Testis (tissue), 2 donors: ENCODE measurements at regions not wholly inside any gene's neighbourhood (a gene's known extent, or its start where the extent isn't known, plus 50 kb on each side); places are given as distances from the start of the nearest gene placed in this dataset.

ENCODE experiments used
- DNase-seq: peaks from one replicate; pipeline ENCODE4 v3.0.0-alpha.2; 2019
- H3K27ac ChIP-seq, 2 donors: fragments of 200-600 bp; sonication (generic); one replicate each; pipeline ENCODE4 v1.5.1; 2019
- H3K27me3 ChIP-seq: fragments of 200-600 bp; sonication (generic); one replicate; pipeline ENCODE4 v1.5.1; 2019
- H3K36me3 ChIP-seq: fragments of 200-600 bp; sonication (generic); one replicate; pipeline ENCODE4 v1.5.1; 2017; ENCODE audit warnings: low read depth; ENCODE audit errors: missing control alignments
- H3K4me1 ChIP-seq: fragments of 200-600 bp; sonication (generic); one replicate; pipeline ENCODE4 v1.5.1; 2019
- H3K4me3 ChIP-seq, 2 donors: fragments of 200-600 bp; sonication (generic); one replicate each; pipeline ENCODE4 v1.5.1; 2017 to 2019
- H3K9me3 ChIP-seq: fragments of 200-600 bp; sonication (generic); one replicate; pipeline ENCODE4 v1.5.1; 2017
- POLR2A ChIP-seq: fragments of 450-650 bp; IDR thresholded peaks from one replicate; pipeline ENCODE4 v1.6.1; 2017; ENCODE audit warnings: antibody characterized with exemption, mild to moderate bottlenecking, moderate library complexity
- WGBS, 2 donors: methylation state at CpG; one replicate each; pipeline ENCODE4 v1.1.5; 2018; 5-methylcytosine and 5-hydroxymethylcytosine counted together
- intact Hi-C: fragments of 100-400 bp; cut with DNase I; formaldehyde crosslinking; loops from one replicate; pipeline ENCODE4 v1.15.1; 2023; ENCODE audit warnings: low total_unique reads
- TF ChIP-seq, protein P1 (sequence below), 3 experiments: fragments of 450-650 bp in 2 of 3; fragments of 200-600 bp in 1 of 3; sonication (generic) in 1 of 3; IDR thresholded peaks; one replicate each; pipeline ENCODE4 v1.5.1; 2016 to 2019; ENCODE audit warnings: antibody characterized with exemption in 3 of 3, mild to moderate bottlenecking in 2 of 3, moderate library complexity in 1 of 3

DNA sequence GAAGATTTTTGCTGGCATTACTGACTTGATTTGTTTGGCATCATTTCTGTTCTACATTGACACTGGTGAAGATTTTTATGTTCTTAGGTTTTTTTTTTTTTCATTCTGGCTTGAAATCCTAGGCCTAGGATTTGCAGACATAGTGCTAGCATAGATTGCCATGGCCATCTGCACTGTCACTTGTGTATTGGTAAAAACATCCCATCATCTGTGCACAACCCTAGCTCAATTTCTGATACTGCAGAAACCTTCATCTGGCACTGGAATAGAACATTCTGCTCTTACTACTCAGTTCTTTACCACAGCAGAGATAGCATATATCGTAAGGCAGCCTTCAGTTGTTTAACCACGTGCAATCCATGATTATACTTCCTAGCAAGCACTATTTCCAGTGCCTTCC lies 111.5 kb upstream of the IL15 start:
- Histone ChIP-seq H3K27me3 (no peaks in the 10 kb centered on the region), H3K27ac (no peak overlapping the region), H3K9me3 (no peaks in the 10 kb centered on the region), H3K4me3 (no peak overlapping the region), H3K36me3 (no peaks in the 10 kb centered on the region), H3K4me1 (no peaks in the 10 kb centered on the region)
- no peak for DNase-seq
- 73% methylated on average over 2 of the region's 2 CpGs for WGBS, 2 donors
- TF ChIP-seq, protein P1, sequence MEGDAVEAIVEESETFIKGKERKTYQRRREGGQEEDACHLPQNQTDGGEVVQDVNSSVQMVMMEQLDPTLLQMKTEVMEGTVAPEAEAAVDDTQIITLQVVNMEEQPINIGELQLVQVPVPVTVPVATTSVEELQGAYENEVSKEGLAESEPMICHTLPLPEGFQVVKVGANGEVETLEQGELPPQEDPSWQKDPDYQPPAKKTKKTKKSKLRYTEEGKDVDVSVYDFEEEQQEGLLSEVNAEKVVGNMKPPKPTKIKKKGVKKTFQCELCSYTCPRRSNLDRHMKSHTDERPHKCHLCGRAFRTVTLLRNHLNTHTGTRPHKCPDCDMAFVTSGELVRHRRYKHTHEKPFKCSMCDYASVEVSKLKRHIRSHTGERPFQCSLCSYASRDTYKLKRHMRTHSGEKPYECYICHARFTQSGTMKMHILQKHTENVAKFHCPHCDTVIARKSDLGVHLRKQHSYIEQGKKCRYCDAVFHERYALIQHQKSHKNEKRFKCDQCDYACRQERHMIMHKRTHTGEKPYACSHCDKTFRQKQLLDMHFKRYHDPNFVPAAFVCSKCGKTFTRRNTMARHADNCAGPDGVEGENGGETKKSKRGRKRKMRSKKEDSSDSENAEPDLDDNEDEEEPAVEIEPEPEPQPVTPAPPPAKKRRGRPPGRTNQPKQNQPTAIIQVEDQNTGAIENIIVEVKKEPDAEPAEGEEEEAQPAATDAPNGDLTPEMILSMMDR (IDR thresholded peaks at IDR 0.05), result no peak
- no peak for TF ChIP-seq POLR2A
- intact Hi-C loops, result no loop called here

DNA sequence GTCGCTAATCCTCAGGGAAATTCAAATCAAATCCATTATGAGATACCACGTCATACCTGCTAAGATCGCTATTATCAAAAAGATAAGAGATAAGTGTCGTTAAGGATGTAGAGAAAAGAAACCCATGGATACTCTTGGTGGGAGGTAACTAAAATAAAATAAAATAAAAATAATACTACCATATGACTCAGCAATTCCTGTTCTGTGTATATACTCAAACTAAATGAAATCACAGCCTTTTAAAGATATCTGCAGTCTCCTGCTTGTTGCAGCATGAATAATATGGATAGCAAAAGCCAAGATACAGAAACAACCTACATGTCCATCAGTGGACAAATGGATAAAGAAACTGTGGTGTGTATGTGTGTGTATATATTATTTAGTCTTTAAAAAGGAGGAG lies 105.8 kb upstream of the IL15 start:
- WGBS, 2 donors, result 61 to 72% methylated on average over 4 of the region's 4 CpGs
- no peak for DNase-seq
- Histone ChIP-seq H3K9me3 (no peaks in the 10 kb centered on the region), H3K4me3 (no peak overlapping the region), H3K4me1 (no peaks in the 10 kb centered on the region), H3K27ac (no peak overlapping the region), H3K27me3 (no peaks in the 10 kb centered on the region), H3K36me3 (no peaks in the 10 kb centered on the region)
- intact Hi-C loops, result no loop called here
- TF ChIP-seq, protein P1 (IDR thresholded peaks at IDR 0.05), result no peak
- no peak for TF ChIP-seq POLR2A

DNA sequence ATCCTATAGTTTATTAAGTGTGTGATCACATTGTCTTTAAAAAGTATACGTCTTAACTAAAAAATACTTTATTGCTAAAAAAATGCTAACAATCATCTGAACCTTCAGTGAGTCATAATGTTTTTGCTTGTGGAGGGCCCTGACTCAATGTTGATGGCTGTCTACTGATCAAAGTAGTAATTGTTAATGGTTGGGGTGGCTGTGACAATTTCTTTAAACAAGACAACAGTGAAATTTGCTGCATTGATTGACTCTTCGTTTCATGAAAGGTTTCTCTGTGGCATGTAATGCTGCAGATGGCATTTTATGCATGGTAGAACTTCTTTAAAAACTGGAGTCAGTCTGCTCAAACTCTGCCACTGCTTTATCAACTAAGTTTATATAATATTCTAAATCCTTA lies 101.4 kb upstream of the IL15 start:
- intact Hi-C loops, result no loop called here
- 85 to 93% methylated on average over 2 of the region's 2 CpGs for WGBS, 2 donors
- H3K36me3 ChIP-seq, result no peaks in the 10 kb centered on the region
- no peaks in the 10 kb centered on the region for H3K27me3 ChIP-seq
- no peak overlapping the region for H3K27ac ChIP-seq
- DNase-seq, result no peak
- TF ChIP-seq, protein P1 (IDR thresholded peaks at IDR 0.05), result no peak
- no peak for TF ChIP-seq POLR2A
- no peaks in the 10 kb centered on the region for H3K4me1 ChIP-seq
- no peaks in the 10 kb centered on the region for H3K9me3 ChIP-seq
- no peak overlapping the region for H3K4me3 ChIP-seq

DNA sequence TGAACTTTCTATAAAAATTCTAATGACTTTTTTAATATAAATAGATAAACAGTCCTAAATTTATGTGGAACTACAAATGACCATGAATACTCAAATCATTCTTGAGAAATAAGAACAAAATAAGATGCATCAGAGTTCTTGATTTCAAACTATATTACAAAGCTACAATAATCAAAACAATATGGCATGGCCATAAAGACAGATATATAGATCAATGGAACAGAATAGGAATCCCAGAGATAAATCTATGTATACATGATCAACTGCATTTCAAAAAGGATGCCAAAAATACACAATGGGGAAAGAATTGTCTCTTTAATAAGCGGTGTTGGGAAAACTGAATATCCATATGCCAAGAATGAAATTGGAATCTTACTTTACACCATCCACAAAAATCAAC lies 98.4 kb upstream of the IL15 start:
- WGBS, 2 donors, result 88 to 94% methylated on average over 1 of the region's 1 CpG
- no peak overlapping the region for H3K4me3 ChIP-seq
- intact Hi-C loops, result no loop called here
- H3K9me3 ChIP-seq, result no peaks in the 10 kb centered on the region
- no peaks in the 10 kb centered on the region for H3K27me3 ChIP-seq
- no peaks in the 10 kb centered on the region for H3K36me3 ChIP-seq
- H3K4me1 ChIP-seq, result no peaks in the 10 kb centered on the region
- no peak for DNase-seq
- TF ChIP-seq, protein P1 (IDR thresholded peaks at IDR 0.05), result no peak
- no peak for TF ChIP-seq POLR2A
- no peak overlapping the region for H3K27ac ChIP-seq

DNA sequence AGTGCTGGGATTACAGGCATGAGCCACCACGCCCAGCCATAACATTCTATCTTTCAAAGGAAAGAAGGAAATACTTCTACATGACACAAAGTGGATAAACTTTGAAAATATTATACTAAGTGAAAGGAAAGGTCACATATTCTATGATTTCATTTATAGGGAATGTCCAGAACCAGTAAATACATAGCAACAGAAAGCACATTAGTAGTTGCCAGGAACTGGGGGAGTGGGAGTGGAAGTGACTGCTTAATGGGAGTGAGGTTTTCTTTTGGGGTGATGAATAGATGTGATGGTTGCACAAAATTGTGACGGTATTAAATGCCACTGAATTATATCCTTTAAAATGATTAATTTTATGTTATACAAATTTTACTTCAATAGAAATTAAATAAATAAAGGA lies 95.7 kb upstream of the IL15 start:
- 85 to 96% methylated on average over 2 of the region's 2 CpGs for WGBS, 2 donors
- Histone ChIP-seq H3K27ac (no peak overlapping the region), H3K4me3 (no peak overlapping the region), H3K27me3 (no peaks in the 10 kb centered on the region), H3K4me1 (no peaks in the 10 kb centered on the region), H3K36me3 (no peaks in the 10 kb centered on the region), H3K9me3 (no peaks in the 10 kb centered on the region)
- no peak for TF ChIP-seq POLR2A
- TF ChIP-seq, protein P1 (IDR thresholded peaks at IDR 0.05), result no peak
- intact Hi-C loops, result no loop called here
- DNase-seq, result no peak
